ENCODE measurements at regions not wholly inside any gene's neighbourhood (a gene's known extent, or its start where the extent isn't known, plus 50 kb on each side); places are given as distances from the start of the nearest gene placed in this dataset.
A peak's percentile ranks its signal among the peaks of the same experiment; 100 is the strongest.

- DNase-seq: no peak
These were observed 182.4 kb downstream of the INHBA start for GRCh38 chr7:41520445-41520844.

- no peak for DNase-seq
These were observed 185.1 kb downstream of the INHBA start for GRCh38 chr7:41517771-41518170.

DNA sequence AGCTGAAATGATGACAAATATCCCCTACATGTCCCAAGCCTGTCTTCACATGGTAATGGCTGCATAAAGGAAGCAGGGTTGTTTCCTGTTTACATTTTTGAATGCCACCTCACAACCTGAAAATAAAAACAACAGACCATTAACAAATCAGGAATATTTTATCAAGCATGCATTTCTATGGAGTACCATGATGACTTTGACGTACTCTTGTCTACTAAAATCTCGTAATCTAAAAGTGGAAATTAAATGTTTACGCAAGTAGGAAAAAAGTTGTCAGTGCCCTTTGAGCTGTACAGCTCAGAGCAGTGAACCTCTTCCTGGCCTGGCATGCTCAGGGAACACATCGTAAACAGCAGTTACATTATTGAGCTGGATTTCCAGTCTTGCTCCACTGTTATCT, 194.1 kb downstream of the INHBA start:
- DNase-seq: no peak

- DNase-seq: no peak
These were observed 195.1 kb downstream of the INHBA start for GRCh38 chr7:41507686-41508268.

GRCh38 chr7:41504214-41504980, 198.5 kb downstream of the INHBA start:
- peak; percentile 30 for DNase-seq

GRCh38 chr7:41503438-41503837, 199.5 kb downstream of the INHBA start:
- no peak for DNase-seq

DNA sequence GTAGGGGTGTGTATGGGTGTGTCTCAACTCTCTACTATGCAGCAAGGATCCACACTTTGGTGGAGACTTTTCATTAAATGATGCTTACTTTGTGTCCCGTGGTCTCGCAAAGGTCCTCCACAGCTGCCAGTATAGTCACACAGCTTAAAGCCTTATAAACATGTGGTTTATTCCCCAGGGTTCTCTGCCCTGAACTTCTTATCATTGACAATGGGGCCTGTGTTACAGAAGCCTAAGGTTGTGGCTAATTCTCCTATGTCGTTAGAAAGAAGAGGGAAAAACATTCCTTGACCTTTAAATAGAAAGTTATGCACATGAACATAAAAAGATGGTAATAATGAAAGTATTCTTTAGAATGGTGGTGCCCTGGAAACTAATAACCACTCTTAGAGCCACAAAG, 201.4 kb downstream of the INHBA start:
- no peak for DNase-seq

DNA sequence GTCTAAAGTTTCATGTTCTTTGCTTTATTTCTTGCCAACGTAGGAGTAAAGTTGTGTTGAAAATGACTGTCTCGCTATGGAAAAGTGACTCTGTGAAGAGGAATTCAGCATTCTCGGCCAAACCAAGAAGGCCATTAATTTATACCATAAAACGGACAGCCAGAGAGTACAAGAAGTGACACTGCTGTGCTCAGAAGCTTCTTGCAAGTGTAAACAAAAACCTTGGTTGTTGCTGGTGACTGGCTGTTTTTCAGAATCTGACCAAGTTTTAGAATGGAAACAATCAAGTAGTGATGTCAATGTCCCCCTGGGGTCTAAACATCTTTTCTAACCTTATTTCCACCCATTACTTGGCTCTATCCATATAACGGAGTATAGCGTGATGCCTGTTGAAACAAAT, 201.9 kb downstream of the INHBA start:
- DNase-seq: no peak

GRCh38 chr7:41492603-41493002, 210.3 kb downstream of the INHBA start:
- DNase-seq: no peak

DNA sequence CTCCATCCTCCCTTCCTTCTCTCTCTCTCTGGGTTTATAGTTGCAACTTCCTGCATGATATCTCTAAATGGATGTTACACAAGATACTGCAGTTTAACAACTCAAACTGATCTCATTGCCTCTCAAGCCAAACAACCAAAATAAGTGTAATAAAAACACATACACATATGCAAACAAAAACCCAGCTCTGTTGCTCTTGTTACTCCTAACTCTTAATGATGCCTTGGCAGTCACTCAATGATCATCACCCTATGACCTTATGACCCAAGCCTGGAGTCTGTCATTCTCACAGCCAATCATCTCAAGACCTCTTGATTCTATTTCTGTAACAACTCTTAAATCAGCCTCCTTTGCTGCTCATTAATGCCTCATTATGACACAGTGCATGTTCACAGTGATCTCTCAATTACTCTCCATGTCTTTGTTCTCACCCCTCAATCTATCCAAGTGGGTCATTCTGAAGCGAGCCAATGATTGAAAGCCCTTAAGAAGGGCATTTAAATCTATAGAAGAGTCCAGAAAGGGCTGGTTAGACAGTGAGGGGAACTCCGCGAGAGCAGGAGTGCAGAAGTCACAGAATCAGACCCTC, 210.9 kb downstream of the INHBA start:
- DNase-seq: no peak

DNA sequence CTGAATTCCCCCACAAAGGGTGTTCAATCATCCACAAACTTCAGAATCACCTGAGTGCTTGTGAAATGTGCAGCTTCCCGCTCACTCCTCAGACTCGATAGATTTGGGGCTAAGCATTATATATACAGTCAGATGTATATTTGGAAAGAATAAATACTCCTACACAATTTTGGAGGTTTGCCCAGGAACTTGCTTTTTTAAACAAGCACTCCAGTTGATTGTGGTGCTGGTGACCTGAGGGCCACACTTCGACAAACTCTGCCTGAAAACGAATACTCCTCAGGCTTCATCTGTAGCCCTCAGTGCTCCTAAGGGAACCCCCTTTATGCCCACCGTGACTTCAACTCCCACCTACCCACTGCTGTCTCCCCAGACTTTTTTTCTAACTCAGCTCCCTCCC, 211.6 kb downstream of the INHBA start:
- no peak for DNase-seq

GRCh38 chr7:41489885-41490284, 213.0 kb downstream of the INHBA start:
- no peak for DNase-seq

- DNase-seq: no peak
These were observed 215.5 kb downstream of the INHBA start for GRCh38 chr7:41487229-41487940.

DNA sequence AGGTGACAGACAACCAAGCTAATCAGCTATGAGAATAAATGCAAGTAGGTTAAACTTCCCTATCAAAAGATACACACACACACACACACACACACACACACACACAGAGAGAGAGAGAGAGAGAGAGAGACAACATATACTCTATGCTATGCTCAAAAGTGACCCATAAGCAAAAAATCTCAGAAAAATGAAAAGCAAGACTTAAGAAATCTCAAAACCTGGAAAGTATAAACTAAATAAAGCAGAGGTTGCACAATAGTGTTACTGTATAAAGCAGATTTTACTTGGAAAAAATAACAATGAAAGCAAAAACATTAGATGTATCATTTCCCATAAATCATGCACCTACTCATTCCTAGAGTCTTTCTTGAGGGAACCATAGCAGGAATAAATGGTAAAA, 221.5 kb downstream of the INHBA start:
- no peak for DNase-seq

DNA sequence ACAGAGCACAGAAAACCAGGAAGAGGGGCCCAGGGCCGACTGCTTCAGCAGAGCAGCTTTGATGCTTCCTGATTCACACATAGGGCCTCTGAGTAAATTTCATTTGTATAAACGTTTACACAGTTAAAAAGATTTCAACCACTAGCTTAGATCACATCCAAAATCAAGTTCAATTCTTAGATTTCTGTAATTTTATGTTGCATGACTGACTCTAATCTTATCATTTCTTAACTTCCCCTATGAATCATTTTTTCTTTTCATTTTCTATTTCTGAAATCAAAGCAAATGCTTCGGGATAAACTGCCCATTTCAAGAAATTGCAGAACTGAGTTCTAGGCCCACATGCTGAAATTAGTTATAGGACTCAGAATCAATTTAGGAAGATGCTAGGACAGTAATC, 224.7 kb downstream of the INHBA start:
- DNase-seq: no peak

DNA sequence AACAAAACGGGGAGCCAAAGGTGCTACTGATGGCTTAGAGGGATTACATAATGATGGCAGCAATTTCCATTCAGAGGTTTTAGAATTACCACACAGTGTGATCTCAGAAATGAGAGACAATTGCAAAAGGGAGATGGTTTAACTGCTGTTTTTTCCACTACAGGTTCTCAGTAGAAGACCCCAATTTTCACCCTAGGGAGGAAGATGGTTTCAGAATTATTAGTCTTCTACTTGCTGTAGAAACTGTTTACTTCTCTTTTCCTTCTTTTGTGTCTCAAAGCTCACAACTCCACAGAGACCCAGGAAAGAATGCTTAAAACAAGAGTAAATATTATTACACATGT, 226.5 kb downstream of the INHBA start:
- DNase-seq: no peak

DNA sequence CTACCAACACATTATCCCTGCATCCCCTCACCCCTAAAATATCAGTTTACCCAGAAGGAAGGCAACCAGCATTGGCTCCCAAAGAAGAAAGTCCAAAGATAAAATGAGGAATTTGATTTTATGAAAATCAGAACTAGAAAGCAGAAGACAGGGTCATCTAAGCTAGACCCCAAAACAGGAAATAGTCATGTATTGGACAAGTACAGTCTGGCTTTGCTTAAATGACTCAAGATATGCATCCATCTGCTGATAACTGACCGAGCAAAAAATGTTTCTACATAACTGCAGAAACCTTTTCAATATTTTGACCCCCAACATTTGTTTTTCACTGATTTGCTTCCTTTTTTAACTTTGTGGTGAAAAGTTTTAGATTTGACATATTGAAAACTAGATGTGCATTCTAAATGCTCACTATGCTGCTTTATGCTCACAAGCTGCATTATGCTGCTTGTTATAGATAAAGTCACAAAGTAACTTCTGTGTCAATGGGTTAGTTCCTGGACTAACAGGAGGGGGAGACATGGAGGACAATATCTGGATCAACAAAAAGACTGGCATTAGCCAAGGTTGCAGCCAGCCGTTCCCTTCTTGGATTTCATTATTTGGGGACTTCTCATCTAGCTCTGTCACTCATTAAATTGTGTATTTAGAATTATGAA, 227.0 kb downstream of the INHBA start:
- DNase-seq: no peak

GRCh38 chr7:41472427-41473125, 230.3 kb downstream of the INHBA start:
- DNase-seq: no peak

DNA sequence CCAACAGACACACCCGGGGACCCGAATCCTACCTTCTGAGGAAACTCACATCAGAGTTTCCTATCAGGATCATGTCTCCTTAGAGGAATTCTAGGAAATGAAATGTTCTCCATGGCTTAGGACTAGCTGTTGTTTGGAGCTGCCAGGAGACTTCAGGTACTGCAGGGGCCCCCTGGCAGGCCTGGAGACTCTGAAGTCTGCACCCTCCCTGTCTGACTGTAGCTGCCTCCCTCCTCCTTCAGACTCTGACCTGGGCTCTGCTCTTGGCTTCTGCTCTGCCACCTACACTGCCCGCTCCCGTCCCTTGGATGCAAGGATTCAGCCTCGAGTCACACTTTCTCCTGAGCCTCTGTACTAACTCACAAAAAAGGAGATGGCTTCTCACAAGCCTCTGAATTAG, 232.8 kb downstream of the INHBA start:
- DNase-seq: no peak

- no peak for DNase-seq
These were observed 235.3 kb downstream of the INHBA start for GRCh38 chr7:41467596-41467995.

GRCh38 chr7:41466760-41467384, 236.0 kb downstream of the INHBA start:
- DNase-seq: no peak

DNA sequence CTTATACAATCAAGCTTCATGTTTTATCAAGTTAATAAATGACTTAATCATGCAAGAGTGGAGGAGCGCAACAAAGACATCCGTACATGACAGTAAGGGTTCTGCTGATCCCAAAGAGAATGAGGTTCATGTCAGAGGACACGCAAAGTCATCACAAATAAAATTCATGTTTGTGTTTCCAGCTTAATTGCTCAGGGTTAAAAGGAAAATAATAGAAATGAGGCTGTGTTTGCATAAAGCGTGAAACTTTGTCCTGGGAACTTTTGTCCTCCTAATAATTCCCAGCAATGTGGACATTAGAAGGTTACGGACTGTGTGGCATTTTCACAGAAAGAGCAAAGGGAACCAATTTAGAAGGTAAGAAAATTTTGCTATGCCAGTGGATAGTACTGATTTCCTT, 237.3 kb downstream of the INHBA start:
- no peak for DNase-seq

Measured in hindlimb muscle (tissue), 1 donor.